Osteocyte (in vitro differentiated cells): ENCODE measurements at regions not wholly inside any gene's neighbourhood (a gene's known extent, or its start where the extent isn't known, plus 50 kb on each side); places are given as distances from the start of the nearest gene placed in this dataset.

Experiments used
- DNase-seq: peaks from one replicate; pipeline ENCODE4 v3.0.0; 2021; ENCODE audit warnings: mixed read lengths; ENCODE audit not compliant: unreplicated experiment; ENCODE audit errors: extremely low spot score
- H3K27ac Mint-ChIP-seq: one replicate; pipeline ENCODE4 v1.8.0; 2021; ENCODE audit warnings: mild to moderate bottlenecking, mixed read lengths; ENCODE audit not compliant: unreplicated experiment
- H3K27me3 Mint-ChIP-seq: one replicate; pipeline ENCODE4 v1.8.0; 2021; ENCODE audit warnings: mixed read lengths; ENCODE audit not compliant: unreplicated experiment
- H3K36me3 Mint-ChIP-seq: one replicate; pipeline ENCODE4 v1.8.0; 2021; ENCODE audit warnings: mixed read lengths; ENCODE audit not compliant: unreplicated experiment
- H3K4me1 Mint-ChIP-seq: one replicate; pipeline ENCODE4 v1.8.0; 2021; ENCODE audit warnings: mixed read lengths; ENCODE audit not compliant: unreplicated experiment
- H3K4me3 Mint-ChIP-seq: one replicate; pipeline ENCODE4 v1.8.0; 2021; ENCODE audit warnings: mild to moderate bottlenecking, moderate library complexity, mixed read lengths; ENCODE audit not compliant: unreplicated experiment
- H3K9me3 Mint-ChIP-seq: one replicate; pipeline ENCODE4 v1.8.0; 2021; ENCODE audit warnings: mixed read lengths; ENCODE audit not compliant: unreplicated experiment
- CTCF ChIP-seq: fragments of 200-600 bp; sonication (generic); IDR thresholded peaks from 2 replicates; pipeline ENCODE4 v1.5.0; 2021; ENCODE audit warnings: antibody characterized with exemption, mild to moderate bottlenecking, moderate library complexity

- no peak for TF ChIP-seq CTCF
- Mint-ChIP-seq H3K27me3 (no peaks in the 10 kb centered on the region), H3K27ac (peak overlapping the region; percentile 79), H3K36me3 (no peaks in the 10 kb centered on the region), H3K9me3 (no peaks in the 10 kb centered on the region), H3K4me3 (no peak overlapping the region), H3K4me1 (peaks cover 58% of the 10 kb centered on the region)
- no peak for DNase-seq
These were observed 476.7 kb downstream of the TXNL1 start for GRCh38 chr18:56161566-56162260.

- Mint-ChIP-seq H3K27me3 (no peaks in the 10 kb centered on the region), H3K36me3 (peaks cover 2% of the 10 kb centered on the region), H3K9me3 (no peaks in the 10 kb centered on the region), H3K27ac (no peak overlapping the region), H3K4me1 (peaks cover 38% of the 10 kb centered on the region), H3K4me3 (no peak overlapping the region)
- TF ChIP-seq CTCF: no peak
- DNase-seq: no peak
These were observed 479.7 kb downstream of the TXNL1 start for GRCh38 chr18:56158676-56159075.

GRCh38 chr18:56157541-56157940 lies 480.9 kb downstream of the TXNL1 start:
- Mint-ChIP-seq H3K27ac (no peak overlapping the region), H3K27me3 (no peaks in the 10 kb centered on the region), H3K9me3 (no peaks in the 10 kb centered on the region), H3K36me3 (peaks cover 2% of the 10 kb centered on the region), H3K4me3 (no peak overlapping the region), H3K4me1 (peaks cover 32% of the 10 kb centered on the region)
- no peak for DNase-seq
- no peak for TF ChIP-seq CTCF

GRCh38 chr18:56152551-56153310 lies 485.7 kb downstream of the TXNL1 start:
- no peak for TF ChIP-seq CTCF
- Mint-ChIP-seq H3K4me3 (no peak overlapping the region), H3K4me1 (no peaks in the 10 kb centered on the region), H3K27ac (no peak overlapping the region), H3K36me3 (peaks cover 2% of the 10 kb centered on the region), H3K9me3 (peaks cover 12% of the 10 kb centered on the region), H3K27me3 (no peaks in the 10 kb centered on the region)
- no peak for DNase-seq

GRCh38 chr18:56148373-56148772 lies 490.0 kb downstream of the TXNL1 start:
- H3K4me3 Mint-ChIP-seq: no peak overlapping the region
- no peak for TF ChIP-seq CTCF
- peaks cover 6% of the 10 kb centered on the region for H3K4me1 Mint-ChIP-seq
- H3K9me3 Mint-ChIP-seq: peaks cover 12% of the 10 kb centered on the region
- H3K36me3 Mint-ChIP-seq: no peaks in the 10 kb centered on the region
- DNase-seq: no peak
- H3K27me3 Mint-ChIP-seq: no peaks in the 10 kb centered on the region
- H3K27ac Mint-ChIP-seq: no peak overlapping the region
